GM12864 (cell line): ENCODE measurements at regions not wholly inside any gene's neighbourhood (a gene's known extent, or its start where the extent isn't known, plus 50 kb on each side); places are given as distances from the start of the nearest gene placed in this dataset.

Source experiments
- DNase-seq: peaks from one replicate; pipeline ENCODE4 v3.0.0-alpha.2; 2011; ENCODE audit warnings: low read depth
- H3K4me3 ChIP-seq: 2 replicates; pipeline ENCODE4 v1.5.1; 2011; ENCODE audit warnings: mild to moderate bottlenecking, low read depth, low read length, control low read depth
- CTCF ChIP-seq: IDR thresholded peaks from 2 replicates; pipeline ENCODE4 v1.5.1; 2011; ENCODE audit warnings: low read depth, mild to moderate bottlenecking, moderate library complexity, low read length, control low read depth, inconsistent platforms; ENCODE audit errors: missing control alignments

- no peak for DNase-seq
- H3K4me3 ChIP-seq = no peak overlapping the region
- TF ChIP-seq CTCF = no peak
Observed at GRCh38 chrX:102837847-102838246, 99.2 kb upstream of the RAB40AL start.

- DNase-seq = no peak
- peak; percentile 23 for TF ChIP-seq CTCF
- H3K4me3 ChIP-seq = no peak overlapping the region
Observed at GRCh38 chrX:102840871-102841705, 96.0 kb upstream of the RAB40AL start.

GRCh38 chrX:102841706-102842003 is 95.4 kb upstream of the RAB40AL start:
- no peak for TF ChIP-seq CTCF
- H3K4me3 ChIP-seq = no peak overlapping the region
- no peak for DNase-seq

GRCh38 chrX:102845020-102845419 is 92.1 kb upstream of the RAB40AL start:
- no peak for TF ChIP-seq CTCF
- DNase-seq = no peak
- no peak overlapping the region for H3K4me3 ChIP-seq

- TF ChIP-seq CTCF = no peak
- no peak for DNase-seq
- no peak overlapping the region for H3K4me3 ChIP-seq
Observed at GRCh38 chrX:102846544-102847236, 90.4 kb upstream of the RAB40AL start.

- no peak for TF ChIP-seq CTCF
- H3K4me3 ChIP-seq = no peak overlapping the region
- no peak for DNase-seq
Observed at GRCh38 chrX:102847362-102847761, 89.7 kb upstream of the RAB40AL start.
